HG03342 (cell line): ENCODE measurements at regions not wholly inside any gene's neighbourhood (a gene's known extent, or its start where the extent isn't known, plus 50 kb on each side); places are given as distances from the start of the nearest gene placed in this dataset.

ENCODE experiments used
- ATAC-seq: cut with Tn5 transposase; IDR thresholded peaks from one replicate; pipeline ENCODE4 v1.9.1; 2021; ENCODE audit warnings: mild to moderate bottlenecking, moderate library complexity; ENCODE audit not compliant: unreplicated experiment

DNA sequence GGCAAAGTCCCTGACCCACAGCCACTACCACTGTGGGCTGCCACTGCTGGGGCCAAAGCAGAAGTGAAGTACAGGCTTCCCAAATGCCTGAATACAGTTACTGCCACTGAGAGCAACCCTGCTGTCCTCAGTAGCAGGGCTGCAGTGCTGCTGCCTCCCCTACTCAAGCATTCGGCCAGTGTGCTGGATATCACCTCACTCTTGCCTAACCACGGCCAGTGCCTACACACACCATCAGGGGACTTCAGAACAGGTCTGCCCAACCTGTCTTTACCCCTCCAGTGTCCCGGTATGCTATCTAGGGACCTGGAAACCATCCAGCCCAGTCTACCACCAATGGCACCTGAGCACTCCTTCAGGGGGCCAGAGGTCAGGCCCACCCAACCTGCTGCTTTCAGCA is 261.5 kb upstream of the COL8A1 start:
- no peak for ATAC-seq

DNA sequence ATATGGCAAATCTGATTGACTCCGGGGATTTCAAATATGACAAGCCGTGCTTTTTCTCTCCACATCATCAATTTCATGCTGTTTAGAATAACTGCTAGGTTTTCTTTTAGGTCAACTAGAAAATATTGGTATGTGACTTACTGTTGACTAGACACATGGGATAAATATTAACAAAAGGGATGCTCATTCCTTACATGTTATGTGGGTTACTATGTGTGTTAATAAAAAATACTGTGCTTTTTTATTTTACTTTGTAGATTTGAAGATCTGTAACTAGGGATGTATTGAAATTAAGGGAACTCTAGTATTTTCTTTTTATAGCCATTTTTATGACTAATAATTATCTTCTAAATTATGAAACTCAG is 264.6 kb upstream of the COL8A1 start:
- no peak for ATAC-seq

DNA sequence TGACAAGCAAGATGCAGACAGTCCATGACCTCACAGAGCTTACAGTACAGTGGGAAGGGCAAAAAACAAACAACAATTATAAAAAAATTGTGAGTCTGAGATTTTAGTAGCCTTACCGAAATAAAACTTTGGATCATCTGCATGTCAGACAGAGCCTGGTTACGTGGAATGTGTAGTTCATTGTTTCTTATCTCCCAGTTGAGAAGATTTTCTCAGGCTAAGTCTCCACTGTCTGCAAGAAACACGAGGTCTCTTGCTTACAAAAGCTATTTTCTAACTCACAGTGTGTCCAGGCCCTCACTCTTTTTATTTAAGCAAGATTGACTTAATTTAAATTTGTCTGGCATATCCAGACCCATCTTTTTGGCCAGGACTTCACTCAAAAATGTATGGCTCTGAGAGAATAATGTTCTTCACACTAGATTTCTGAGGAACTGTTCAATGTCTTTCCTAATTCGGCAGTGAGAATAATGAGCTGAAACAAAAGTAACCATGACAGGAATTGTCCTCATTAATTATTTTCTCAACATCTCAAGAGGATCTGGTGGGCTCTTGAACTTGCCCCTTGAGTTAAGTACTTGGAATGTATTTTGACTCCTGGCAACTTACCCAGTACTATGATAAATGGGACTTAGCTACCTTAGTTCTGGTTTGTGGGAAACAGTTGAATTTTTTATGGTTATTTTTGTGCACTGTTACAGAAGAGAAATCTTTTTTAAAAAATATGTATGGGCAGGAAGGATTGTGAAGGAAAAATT is 265.1 kb upstream of the COL8A1 start:
- no peak for ATAC-seq

DNA sequence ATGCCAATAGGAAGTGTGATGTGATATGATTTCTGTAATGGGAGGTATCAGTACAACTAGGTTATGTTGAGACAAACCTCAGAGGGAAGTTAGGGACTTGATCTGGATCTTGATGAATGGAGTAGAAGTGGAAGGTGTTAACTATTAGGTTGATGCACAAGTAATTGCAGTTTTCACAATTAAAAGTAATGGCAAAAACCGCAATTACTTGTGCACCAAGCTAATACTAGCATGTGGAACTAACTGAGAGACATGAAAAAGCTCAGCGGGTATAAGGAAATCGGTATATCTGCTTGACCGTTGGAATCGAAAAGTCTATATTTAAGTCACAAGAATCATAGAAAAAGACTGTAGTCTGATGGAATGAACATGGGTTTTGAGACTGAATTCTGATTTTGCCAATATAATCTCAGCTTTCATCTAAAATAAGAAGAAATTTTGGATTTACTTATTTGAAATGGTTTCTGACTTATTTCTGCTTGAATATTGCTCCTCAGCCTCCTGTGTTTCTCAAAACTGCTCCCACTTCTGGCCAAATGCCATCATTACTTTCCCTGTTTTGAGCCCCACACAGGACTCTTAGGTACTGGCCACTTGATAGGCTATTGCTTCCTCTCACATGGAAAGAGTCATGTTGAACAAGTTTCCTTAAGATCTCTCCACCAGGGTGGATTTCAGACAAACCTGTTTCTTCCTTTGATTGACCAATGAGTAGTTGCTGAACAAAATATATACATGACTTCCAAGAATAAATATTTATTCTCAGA is 271.5 kb upstream of the COL8A1 start:
- ATAC-seq = no peak

DNA sequence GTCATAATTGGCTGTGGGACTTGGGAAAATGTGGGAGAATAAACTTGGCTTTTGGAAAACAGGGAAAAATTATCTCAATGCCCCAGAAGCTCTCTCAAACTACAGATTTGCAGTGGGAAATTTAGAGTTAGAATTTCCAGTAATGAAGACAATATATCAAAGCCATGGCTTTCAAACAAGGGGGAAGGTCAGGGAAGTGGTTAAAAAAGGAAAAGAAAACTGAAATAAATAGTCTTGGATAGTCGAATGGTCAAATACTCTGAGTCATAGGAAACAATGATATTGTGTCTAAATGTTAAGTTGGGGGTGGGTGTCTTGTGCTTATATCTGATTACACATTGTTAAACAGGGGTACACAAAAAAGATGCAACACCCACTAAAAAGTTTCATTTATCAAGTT is 272.4 kb upstream of the COL8A1 start:
- ATAC-seq = no peak

DNA sequence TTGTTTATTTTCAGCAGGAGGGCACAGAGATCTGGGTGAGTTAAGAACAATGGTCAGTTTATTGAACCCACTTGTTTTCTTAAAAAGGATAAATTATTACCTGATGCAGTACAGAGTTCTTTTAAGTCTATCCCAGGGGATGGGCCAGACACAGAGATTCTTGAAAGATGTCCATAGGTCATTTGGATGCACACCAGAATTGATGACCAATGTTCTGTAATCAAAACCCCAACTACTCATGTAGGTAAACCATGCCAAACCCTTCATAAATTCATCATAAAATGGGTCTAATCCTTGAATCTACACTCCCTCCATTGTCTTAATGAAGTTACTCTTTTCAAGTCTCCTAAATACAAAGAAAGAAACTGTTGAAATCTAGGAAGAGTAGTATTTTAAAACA is 273.0 kb upstream of the COL8A1 start:
- ATAC-seq = no peak

DNA sequence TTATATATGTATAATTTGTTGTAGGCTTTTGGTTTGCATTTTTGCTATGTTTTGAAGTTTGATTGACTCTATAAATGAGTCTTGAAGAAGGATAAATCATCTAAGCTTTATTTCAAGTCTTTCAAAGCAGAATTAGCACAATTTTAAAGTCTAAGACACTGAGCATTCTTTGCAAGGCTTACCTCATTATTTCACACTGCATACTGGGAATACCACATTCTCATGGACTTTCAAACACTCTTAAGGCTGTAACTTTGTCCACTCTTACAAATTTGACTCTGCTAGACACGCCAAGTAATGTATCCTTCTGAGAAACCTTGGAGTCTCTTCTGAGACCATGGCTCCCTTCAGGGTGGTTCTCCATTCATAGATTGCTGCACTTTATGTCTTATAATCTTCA is 281.3 kb upstream of the COL8A1 start:
- ATAC-seq = no peak

DNA sequence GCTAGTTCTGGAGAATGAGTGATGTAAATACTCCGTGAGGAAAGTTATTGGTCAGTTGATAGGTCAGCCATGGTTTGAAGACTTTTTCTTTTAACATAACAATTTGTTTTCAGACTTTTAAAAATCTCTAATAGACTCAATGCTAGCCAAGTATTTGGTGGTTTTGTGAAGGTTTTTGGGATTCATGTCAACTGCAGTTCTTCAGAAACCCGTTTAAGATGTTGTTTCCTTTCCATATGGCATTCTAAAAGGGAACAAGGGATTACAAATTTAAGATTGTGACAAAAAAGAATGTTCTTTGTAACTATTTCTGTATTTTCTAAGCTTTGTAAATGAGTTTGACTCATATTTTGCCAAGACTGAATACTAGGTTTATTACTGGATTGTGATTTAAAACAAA is 281.7 kb upstream of the COL8A1 start:
- ATAC-seq = no peak

DNA sequence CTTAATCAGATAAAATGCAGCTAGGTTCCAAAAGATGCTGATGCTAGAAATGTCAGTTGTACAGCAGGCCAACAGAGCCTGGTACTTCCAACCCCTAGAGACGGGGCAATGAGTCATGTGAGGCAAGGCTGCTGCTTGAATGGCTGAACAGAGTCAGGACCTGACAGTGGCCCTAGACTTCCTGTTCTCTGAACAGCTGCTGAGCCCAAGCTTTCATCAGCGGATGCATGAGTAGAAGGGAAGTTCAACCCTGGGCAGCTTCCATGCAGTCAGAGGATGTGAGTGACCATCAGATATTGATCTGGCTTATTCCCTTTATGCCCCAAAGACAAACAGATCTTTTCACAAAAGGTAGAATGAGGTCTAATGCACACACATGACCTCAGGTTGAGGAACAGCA is 282.9 kb upstream of the COL8A1 start:
- no peak for ATAC-seq

DNA sequence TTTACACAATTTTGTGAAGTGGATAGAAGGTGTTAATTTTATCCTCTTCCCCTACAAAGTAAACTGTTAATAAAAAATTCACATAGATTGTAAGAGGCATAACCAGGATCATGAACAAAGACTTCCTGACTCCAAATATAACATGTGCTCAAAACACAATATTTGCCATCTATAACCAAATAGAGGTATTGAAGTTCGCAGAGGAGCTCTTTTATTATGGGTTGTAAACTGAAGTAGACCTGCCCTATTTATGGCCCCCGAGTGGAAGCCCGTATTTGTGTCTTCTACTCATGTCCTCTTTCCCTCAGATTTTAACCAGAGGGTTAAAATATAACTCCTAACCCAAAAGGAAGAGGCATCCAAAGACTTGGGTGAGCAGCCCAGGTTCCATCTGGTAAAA is 285.6 kb upstream of the COL8A1 start:
- no peak for ATAC-seq

DNA sequence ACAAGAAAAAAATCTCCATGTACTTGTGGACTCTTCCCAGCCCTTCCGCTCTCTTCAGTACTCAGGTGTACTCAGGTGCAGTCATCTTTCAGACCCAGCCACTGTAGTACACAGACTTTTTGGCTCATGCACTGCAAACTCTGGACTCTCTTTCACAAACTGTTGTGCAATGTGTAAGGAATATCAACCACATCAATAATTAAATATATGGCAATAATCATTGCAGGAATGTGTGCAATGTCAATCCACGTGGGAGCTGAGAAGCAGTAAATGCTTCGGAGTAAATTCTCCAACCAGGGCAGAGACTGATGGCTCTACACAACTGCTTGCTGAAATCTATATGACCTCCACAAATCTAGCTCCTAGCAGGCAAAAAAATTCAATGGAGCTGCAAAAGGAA is 287.3 kb upstream of the COL8A1 start:
- ATAC-seq = no peak

DNA sequence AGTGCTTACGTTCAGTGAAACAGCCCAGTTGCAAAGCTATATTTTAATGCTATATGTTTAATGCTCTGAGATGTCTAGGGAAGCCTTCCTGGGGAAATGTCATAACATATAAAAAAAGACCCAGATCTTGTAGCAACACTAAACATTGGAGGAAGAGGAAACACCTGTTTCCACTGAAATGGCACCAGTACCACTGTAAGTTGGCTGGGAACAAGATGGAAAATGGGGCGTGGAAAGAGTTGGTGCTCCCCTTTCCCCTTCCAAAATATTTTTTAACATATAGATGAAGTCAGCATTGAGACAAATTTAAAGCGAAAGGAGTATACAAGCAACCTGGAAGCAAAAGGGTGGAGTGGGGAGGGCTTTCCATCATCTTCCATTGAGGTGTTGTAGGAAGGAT is 289.9 kb upstream of the COL8A1 start:
- ATAC-seq = no peak

DNA sequence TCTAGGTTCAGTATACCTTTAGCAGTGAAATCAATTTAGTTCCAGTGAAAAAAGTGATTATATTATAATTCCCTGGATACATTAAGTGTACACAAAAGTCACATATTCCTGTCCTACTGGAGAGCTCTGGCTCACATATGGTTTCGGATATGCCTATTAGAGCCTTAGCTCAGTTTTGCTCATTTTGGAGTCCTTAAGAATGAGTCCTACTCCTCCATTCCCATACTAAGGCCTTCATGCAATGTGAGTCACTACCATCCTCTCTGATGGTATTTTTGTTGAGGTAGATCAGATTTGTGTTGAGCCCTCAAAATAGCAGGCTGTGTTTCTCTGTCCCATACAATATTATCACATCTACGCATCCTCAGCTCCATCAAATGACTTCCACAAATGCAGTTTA is 294.2 kb upstream of the COL8A1 start:
- ATAC-seq = no peak

DNA sequence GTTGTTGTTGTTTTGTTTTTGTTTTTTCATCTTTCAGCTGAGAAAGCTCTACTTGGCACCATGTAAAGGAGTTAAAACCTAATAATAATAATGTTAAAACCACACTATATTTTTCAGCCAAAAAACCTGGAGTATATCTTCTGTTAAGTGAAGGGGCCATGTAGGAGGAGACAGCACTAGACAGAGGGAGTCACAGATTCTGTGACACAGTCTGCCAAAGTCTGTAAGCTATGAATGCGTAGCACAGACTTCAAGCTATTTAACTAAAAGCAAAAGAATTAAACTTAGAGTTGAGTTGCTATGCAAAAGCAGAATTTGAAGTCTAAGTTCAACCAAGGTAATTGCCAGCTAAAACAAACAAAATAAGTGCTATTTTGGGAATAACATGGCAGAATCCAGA is 296.0 kb upstream of the COL8A1 start:
- ATAC-seq = no peak

DNA sequence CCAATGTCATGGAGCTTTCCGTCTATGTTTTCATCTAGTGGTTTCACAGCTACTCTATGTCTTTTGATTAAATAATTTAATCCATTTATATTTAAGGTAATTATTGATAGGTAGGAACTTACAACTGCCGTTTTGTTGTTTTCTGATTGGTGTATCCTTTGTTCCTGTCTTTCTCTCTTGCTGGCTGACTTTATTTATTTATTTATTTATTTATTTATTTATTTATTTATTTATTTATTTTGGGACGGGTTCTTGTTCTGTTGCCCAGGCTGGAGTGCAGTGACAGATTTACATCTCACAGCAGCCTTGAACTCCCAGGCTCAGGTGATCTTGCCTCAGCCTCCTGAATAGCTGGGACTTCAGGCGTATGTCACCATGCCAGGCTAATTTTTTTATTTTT is 299.2 kb upstream of the COL8A1 start:
- ATAC-seq = no peak

DNA sequence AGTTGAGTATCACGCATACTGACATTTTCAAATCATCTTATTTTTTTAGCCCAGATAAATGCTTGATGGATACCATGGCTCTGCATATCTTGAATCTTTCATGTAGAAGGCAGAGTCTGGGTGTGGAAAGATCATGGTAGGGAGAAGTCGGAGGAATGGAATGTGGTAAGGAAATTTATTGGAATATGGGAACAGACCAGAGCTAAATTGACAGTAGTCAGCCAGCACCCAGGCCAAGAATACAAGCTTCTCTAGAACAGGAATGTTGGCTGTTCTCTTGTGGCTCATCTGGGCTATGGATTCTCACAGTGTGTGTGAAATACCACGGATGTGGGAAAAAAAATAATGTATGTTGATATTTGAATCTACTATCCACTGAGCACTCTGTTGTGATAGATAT is 305.7 kb upstream of the COL8A1 start:
- no peak for ATAC-seq

DNA sequence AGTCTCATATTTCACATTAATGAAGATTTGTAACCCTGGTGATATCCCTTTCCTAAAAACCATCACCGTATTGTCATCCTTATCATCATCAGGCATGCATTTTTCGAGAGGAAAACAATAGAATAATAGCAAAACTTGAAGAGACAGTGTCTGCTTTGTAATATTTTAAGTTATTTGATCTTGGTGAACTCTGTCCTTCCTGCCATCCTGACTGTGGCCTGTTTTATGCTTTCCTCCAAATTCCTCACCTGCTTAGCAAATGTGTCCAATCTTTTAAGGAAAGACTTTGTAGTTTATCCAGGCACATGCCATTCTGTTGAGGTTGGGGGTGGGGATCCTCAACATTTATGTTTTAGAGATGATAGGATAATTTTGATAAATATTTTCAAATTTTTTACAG is 306.1 kb upstream of the COL8A1 start:
- no peak for ATAC-seq

DNA sequence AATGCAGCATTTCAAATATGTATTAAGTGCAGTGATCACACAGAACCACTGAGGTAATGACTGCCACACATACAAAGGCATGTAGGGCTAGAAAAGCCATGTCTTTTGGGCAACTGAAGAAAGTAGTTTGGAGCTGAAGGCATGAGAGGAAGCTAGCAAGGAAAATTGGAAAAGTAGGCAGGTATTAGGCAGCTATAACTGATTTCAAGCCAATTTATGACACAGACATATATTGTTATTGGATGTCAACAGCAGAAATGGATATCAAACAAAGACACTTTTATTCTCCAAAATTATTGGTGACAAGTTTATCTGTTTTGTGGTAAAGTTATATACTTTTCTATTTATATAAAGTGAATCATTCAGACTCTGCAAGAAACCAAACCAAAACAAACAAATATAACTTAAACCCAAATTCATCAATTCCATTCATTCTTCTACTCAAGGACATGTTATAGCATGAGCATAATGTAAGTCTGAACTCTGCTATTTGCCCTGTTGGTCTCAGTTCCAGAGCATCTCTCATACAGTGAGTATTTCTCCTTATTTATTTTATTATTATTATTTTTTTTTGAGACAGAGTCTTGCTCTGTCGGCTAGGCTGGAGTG is 307.4 kb upstream of the COL8A1 start:
- ATAC-seq = no peak

DNA sequence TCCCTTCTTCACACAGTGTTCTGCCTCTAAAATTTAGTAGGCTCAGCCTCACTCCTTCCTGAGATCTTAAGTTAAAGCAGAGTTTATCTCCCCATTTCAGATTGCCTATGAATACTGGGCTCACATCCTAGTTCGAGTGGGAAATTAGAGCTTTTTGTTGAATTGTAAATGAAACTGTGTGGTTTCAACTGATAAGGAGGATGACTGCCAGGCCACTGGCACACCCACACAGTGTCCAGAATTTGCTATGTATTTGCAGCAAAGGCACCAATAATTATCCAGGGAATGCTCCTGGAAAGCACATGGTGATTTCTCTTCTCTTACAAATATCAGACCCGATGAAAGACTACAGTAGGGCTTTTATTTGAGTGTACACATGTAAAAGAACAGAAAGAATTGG is 308.1 kb upstream of the COL8A1 start:
- no peak for ATAC-seq

DNA sequence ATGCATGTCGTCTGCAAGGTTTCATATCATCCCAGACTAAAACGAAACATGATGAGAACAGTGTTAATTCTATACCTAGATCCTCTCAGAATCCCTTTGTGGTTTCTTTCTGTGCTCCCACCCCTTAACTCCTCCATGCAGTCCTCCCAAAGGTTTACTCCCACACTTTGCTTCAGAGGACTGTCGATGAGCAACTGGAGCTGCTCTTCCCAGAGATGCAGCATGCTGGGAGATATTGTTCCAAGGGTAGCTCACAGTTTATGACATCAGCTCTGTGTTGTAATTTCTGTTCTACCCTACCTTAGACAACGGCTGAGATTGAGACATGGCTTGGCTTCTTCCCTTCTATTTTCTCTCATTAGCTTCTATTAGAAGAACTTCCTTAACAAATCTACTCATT is 313.0 kb upstream of the COL8A1 start:
- no peak for ATAC-seq

DNA sequence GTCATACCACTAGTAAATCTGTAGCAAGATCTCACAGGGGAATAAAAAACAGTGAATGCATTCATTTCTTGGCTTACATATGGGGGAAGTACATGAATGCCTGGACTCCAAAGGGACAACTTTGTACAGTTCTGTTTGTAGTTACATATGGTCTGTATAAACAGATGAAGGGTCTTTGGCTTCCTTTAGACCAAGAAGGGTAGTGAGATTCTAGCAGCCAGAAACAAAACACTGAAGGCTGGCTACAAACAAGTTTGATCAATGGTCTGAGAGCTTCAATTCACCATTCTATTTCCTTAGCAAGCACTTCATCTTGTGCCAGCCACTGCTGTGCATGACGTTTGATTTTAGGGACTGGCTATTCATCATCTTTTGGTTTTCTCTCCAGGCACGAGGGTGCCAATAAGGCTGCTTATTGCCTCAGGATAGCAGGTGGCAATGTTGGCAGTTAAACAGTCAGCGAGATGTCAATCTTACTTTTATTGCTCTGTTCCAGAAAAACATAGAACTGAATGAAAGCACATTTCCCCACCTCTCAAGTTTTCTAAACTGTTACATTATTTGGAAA is 313.7 kb upstream of the COL8A1 start:
- ATAC-seq = no peak

DNA sequence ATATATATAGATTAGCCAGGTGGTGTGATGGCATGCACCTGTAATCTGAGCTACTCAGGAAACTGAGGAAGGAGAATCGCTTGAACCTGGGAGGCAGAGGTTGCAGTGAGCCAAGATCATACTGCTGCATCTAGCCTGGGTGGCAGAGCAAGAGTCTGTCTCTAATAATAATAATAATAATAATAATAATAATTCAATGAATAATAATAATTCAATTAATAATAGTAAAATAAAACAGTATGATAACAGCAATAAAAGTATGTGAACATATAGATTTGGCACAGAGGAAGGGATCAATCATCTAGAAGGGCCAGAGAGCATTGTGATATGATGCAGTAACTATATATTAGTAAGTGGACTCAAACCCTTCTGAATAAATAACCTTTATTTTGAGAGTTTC is 314.5 kb upstream of the COL8A1 start:
- no peak for ATAC-seq
